LNCAP (cell line): ENCODE measurements at regions not wholly inside any gene's neighbourhood (a gene's known extent, or its start where the extent isn't known, plus 50 kb on each side); places are given as distances from the start of the nearest gene placed in this dataset.

Experiments
- CTCF ChIP-seq: fragments of 450-650 bp; IDR thresholded peaks from 2 replicates; pipeline ENCODE4 v1.5.1; 2017; ENCODE audit warnings: mild to moderate bottlenecking

- TF ChIP-seq CTCF = no peak
These were observed 488.7 kb upstream of the NRSN1 start for GRCh38 chr6:23637296-23637695.

- TF ChIP-seq CTCF = no peak
These were observed 483.2 kb upstream of the NRSN1 start for GRCh38 chr6:23642849-23643248.

GRCh38 chr6:23647045-23647444 is 479.0 kb upstream of the NRSN1 start:
- no peak for TF ChIP-seq CTCF

GRCh38 chr6:23650676-23651075 is 475.3 kb upstream of the NRSN1 start:
- TF ChIP-seq CTCF = no peak

- TF ChIP-seq CTCF = no peak
These were observed 471.3 kb upstream of the NRSN1 start for GRCh38 chr6:23654745-23655144.

GRCh38 chr6:23655525-23655924 is 470.5 kb upstream of the NRSN1 start:
- no peak for TF ChIP-seq CTCF

GRCh38 chr6:23656255-23657194 is 469.5 kb upstream of the NRSN1 start:
- TF ChIP-seq CTCF = no peak
